Skeletal muscle cell (primary cell): ENCODE measurements at regions not wholly inside any gene's neighbourhood (a gene's known extent, or its start where the extent isn't known, plus 50 kb on each side); places are given as distances from the start of the nearest gene placed in this dataset.

Experiments used
- DNase-seq: peaks from one replicate; pipeline ENCODE4 v3.0.0-alpha.2; 2010; ENCODE audit warnings: low read depth
- H3K4me3 ChIP-seq: 2 replicates; pipeline ENCODE4 v1.5.1; 2011; ENCODE audit warnings: low read depth, mild to moderate bottlenecking, control low read depth, low read length, moderate library complexity

DNA sequence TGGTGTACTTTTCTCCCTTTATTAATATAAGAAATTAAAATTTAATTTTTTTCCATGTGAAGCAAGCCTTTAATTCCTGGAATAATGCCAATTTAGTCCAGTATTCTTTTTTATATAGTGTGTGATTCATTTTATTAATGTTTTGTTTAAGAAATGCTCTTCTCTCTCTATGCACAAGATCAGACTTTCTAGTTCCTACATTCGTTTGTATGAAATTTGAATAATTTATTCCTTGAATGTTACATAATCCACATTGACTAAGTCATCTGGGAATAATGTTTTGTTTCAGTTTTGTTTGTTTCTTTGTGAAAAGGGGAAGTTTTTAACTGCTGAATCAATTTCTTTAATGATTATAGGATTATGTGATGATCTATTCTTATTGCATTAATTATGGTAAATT is 181.4 kb upstream of the ID4 start:
- no peak for DNase-seq
- H3K4me3 ChIP-seq = no peak overlapping the region

DNA sequence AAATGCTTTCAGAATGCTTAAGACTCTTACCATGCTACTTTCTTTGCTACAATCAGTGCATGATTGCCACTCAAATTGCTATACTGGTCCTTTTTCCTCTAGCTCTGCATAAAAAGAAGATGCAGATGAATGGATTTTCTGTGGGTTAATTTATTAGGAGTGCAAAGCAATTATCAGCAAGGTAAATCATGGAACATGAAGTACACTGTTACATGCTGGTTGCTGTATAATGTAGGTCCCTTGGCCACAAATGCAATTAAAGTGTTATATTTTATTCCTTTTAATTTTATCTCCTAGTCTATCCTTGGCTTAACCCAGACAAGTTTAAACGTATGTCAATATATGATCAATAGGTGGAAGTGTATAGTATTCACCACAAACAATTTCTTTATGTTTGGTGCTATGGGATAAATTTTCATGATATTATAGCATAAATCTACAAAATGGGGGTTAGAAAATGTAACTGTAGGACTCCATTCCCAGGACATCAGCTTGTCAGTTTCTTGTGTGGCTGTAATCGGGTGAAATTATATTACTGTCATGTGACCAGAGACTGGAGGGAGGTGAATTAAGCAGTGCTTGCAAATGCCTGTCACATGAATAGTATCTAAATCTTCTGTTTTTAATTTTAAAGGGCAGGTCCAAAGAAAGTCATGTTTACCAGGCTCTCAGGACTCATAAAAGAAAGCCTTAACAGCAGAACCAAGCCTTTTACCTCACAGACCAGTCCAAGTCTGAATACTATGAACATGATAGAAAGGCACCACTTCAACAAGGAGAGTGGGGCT is 176.9 kb upstream of the ID4 start:
- no peak for DNase-seq
- H3K4me3 ChIP-seq = no peak overlapping the region

GRCh38 chr6:19662911-19663310 is 174.3 kb upstream of the ID4 start:
- no peak overlapping the region for H3K4me3 ChIP-seq
- no peak for DNase-seq

DNA sequence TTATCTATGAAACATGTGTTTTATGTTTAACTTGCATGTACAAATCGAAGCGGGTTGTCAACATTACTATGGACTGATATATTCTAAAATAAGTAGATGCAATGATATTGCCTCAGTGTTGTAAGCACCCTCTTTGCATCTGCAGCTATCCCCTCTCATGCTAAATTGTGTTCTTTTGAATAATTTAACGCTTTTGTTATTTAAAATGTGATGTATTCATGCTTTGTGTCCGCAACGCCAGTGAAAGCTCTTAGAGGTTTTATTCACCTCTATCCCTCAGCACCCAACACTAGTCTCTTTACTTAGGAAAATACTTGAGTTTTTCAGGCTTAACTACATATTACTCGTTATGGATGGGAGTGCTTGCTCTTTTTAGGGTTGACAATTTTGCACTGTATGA is 173.7 kb upstream of the ID4 start:
- H3K4me3 ChIP-seq = no peak overlapping the region
- no peak for DNase-seq

GRCh38 chr6:19664050-19664449 is 173.1 kb upstream of the ID4 start:
- no peak for DNase-seq
- H3K4me3 ChIP-seq = no peak overlapping the region

- no peak overlapping the region for H3K4me3 ChIP-seq
- DNase-seq = no peak
Observed at GRCh38 chr6:19664878-19665612, 172.1 kb upstream of the ID4 start.

DNA sequence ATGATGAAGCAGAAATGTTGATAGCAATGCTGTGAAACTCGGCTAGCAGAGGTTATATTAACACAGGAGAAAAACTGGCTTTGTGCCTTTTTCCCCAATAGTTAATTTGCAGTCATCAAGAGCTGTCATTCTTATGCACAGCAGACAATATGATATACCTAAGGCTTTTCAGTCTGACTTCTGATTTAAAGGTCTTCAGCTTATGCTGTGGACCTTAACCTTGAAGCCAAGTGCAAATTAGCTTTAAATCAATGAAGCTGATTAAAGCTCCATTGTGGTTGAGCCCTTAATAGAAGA is 171.6 kb upstream of the ID4 start:
- DNase-seq = no peak
- H3K4me3 ChIP-seq = no peak overlapping the region

- DNase-seq = no peak
- no peak overlapping the region for H3K4me3 ChIP-seq
Observed at GRCh38 chr6:19668710-19669109, 168.5 kb upstream of the ID4 start.

DNA sequence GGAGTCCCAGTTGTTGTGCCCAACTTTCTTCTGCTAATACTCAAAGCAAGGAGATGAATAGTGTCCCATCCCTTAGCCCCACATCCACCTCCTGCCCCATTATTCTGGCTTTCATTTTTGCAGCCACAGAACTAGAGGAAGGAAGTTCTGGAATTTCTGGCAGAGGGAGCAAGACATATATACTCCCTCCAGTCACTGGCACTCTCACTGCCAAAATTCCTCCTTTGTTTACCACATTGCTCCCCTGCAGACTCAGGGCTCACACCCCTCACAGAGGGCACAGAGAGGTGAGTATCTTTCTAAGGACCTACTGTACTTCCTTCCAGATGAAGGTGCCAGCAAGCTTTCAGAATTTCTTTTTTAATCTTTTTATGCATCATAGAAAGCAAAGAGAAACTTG is 168.0 kb upstream of the ID4 start:
- H3K4me3 ChIP-seq = no peak overlapping the region
- no peak for DNase-seq

GRCh38 chr6:19682859-19683258 is 154.3 kb upstream of the ID4 start:
- DNase-seq = no peak
- H3K4me3 ChIP-seq = no peak overlapping the region

DNA sequence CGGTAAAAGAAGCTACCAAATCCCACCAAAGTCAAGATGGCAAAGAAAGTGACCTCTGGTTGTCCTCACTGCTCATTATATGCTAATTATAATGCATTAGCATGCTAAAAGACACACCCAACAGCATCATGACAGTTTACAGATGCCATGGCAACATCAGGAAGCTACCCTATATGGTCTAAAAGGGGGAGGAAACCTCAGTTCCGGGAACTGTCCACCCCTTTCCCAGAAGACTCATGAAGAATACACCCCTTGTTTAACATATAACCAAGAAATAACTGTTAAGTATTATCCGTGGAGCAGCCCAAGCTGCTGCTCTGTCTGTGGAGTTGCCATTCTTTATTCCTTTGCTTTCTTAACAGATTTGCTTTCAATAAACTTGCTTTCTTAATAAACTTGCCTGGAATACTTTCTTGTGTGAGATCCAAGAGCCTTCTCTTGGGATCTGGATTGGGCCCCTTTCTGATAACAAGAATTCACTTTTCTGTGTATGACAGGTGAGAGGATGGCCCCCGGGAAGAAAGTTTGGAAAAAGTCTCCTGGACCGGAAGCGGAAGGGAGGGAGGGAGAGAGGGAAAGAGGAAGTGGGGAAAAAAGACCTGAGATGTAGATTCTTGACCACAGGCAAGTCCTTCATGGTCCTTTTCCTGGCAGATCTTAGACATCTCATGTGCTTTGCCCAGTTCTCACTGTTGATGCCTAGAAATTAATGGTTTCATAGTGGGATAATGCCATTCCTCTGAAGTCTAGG is 146.7 kb upstream of the ID4 start:
- H3K4me3 ChIP-seq = no peak overlapping the region
- DNase-seq = no peak

GRCh38 chr6:19691465-19692167 is 145.6 kb upstream of the ID4 start:
- DNase-seq = no peak
- peak overlapping the region; percentile 50 for H3K4me3 ChIP-seq

DNA sequence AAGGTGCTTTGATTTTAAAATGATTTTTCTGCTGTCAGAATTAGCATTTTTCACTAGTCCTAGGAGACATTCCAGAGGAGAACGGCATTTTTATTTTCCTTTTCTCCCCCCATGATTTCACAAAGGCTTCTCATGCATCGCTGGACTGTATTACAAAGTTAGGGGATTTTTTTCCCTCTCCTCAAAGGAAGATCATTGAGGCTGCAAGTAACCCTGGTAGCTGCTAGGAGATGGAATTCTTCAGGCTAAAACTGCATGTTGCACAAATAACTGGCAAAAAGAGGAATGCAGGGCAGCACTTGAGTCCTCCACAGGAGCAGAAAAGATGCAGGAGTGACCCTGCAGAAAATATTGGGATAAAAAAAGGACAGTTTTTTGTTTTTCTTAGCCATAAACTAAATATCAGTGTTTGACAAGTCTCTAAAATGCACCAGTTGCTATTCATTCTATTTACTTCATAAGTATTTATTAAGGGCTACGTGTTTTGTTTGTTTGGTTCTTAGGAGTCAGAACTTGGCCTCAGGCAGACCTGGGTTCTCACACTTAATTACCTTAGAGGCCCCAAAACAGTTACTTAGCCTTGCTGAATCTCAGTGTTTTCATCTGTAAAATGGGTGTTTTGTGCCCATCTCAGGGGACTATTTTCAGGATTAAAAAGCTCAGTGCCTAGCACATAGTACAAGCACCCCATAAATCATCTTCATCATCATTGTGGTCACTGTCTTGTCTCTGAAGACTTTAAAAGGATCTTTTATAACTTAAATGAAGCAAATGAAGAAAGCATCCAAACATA is 144.5 kb upstream of the ID4 start:
- DNase-seq = no peak

DNA sequence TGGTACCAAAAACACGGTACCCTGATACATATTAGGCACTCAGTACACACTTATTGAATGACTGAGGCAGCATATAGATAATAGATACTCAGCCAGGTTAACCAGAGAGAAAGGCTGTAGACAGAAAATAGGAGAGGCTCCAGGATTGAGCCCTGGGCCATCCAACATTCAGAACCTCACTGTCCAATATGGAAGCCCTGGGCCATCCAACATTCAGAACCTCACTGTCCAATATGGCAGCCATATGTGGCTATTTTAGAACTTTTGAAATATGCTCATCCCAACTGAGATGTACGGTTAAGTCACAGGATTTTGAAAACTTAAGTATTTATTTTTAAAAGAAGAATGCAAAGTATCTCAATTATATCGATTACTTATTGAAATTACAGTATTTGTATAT is 142.5 kb upstream of the ID4 start:
- H3K4me3 ChIP-seq = no peak overlapping the region
- no peak for DNase-seq

More for the DNA sequence above, 144.5 kb upstream of the ID4 start:
- H3K4me3 ChIP-seq = no peak overlapping the region

GRCh38 chr6:19697744-19698290 is 139.4 kb upstream of the ID4 start:
- peak; percentile 44 for DNase-seq
- no peak overlapping the region for H3K4me3 ChIP-seq

DNA sequence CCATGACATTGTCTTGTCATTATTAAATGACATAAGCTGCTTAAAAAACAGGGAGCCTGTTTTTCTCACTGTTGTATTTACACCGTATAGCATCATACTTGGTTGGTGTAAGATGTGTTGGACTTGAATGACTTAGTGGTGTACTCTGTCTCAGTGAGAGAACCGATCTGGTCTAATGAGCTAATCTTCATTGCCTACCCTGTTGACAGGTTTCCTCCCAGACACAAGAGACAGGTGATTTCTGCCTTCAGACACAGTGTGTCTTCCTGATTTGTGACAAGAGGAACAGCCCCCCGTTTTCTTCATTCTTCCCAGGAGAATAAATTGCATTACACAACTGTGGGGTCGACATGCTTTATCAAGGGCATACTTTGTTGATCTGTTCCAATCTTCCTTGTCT is 137.2 kb upstream of the ID4 start:
- no peak overlapping the region for H3K4me3 ChIP-seq
- DNase-seq = no peak

- no peak overlapping the region for H3K4me3 ChIP-seq
- no peak for DNase-seq
Observed at GRCh38 chr6:19705606-19706005, 131.6 kb upstream of the ID4 start.

- no peak for DNase-seq
- no peak overlapping the region for H3K4me3 ChIP-seq
Observed at GRCh38 chr6:19712012-19712688, 125.0 kb upstream of the ID4 start.
